ENCODE measurements at regions not wholly inside any gene's neighbourhood (a gene's known extent, or its start where the extent isn't known, plus 50 kb on each side); places are given as distances from the start of the nearest gene placed in this dataset.

DNA sequence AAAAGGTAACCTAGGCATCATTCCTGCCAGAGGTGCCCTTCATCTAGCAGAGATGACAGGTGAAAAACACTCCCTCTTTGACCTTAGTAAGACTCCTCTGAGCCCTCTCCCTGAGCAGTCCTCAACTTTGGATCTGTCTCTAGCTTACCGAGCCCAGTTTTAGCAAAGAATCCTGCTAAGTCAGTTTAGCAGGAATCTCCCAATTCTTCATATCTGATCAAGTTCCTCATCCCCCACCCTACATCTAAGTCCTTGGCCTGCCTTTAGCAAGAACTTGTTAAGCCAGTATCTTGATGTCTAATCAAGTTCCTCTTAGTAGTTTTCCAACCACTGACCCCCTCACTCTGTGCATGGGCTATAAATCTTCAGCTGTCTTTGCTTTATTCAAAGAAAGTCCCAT, 235.6 kb downstream of the OMA1 start:
- no peak overlapping the region for H3K4me3 ChIP-seq
- no peaks in the 10 kb centered on the region for H3K4me1 ChIP-seq
- no peak overlapping the region for H3K27ac ChIP-seq
- intact Hi-C loops (cut with DNase I) = no loop called here
- no peaks in the 10 kb centered on the region for H3K9me3 ChIP-seq
- no peaks in the 10 kb centered on the region for H3K36me3 ChIP-seq
- no peaks in the 10 kb centered on the region for H3K27me3 ChIP-seq
- no peak for TF ChIP-seq POLR2A (IDR thresholded peaks at IDR 0.05)
- TF ChIP-seq POLR2AphosphoS5 (IDR thresholded peaks at IDR 0.05; ENCODE audit: insufficient read depth in 1 of 2, low read depth in 1 of 2) = no peak
- TF ChIP-seq, protein P1, sequence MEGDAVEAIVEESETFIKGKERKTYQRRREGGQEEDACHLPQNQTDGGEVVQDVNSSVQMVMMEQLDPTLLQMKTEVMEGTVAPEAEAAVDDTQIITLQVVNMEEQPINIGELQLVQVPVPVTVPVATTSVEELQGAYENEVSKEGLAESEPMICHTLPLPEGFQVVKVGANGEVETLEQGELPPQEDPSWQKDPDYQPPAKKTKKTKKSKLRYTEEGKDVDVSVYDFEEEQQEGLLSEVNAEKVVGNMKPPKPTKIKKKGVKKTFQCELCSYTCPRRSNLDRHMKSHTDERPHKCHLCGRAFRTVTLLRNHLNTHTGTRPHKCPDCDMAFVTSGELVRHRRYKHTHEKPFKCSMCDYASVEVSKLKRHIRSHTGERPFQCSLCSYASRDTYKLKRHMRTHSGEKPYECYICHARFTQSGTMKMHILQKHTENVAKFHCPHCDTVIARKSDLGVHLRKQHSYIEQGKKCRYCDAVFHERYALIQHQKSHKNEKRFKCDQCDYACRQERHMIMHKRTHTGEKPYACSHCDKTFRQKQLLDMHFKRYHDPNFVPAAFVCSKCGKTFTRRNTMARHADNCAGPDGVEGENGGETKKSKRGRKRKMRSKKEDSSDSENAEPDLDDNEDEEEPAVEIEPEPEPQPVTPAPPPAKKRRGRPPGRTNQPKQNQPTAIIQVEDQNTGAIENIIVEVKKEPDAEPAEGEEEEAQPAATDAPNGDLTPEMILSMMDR (IDR thresholded peaks at IDR 0.05) = no peak
- DNase-seq (ENCODE audit: extremely low spot score in 2 of 2) = no peak

DNA sequence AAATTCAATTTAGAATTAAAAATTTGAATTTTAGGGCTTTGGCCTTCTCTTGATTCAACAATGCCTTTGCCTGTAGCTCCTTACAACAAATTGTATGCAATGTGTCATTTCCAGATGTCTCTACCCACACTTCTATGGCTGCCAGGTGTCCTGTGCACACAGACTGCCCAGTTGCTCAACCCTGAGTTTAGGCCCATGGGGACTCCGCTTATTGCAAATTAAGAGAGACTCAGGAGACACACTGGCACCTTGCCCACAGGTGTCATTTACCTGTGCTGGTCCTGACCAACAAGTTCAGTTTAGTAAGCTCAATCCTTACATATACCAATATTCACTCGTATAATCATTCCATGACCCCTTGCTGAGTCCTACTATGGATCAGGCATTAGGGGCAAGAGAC, 236.1 kb downstream of the OMA1 start:
- no peaks in the 10 kb centered on the region for H3K4me1 ChIP-seq
- H3K9me3 ChIP-seq = no peaks in the 10 kb centered on the region
- TF ChIP-seq, protein P1 (IDR thresholded peaks at IDR 0.05) = no peak
- TF ChIP-seq POLR2AphosphoS5 (IDR thresholded peaks at IDR 0.05; ENCODE audit: insufficient read depth in 1 of 2, low read depth in 1 of 2) = no peak
- TF ChIP-seq POLR2A (IDR thresholded peaks at IDR 0.05) = no peak
- no peak overlapping the region for H3K27ac ChIP-seq
- intact Hi-C loops (cut with DNase I) = no loop called here
- no peak overlapping the region for H3K4me3 ChIP-seq
- no peaks in the 10 kb centered on the region for H3K36me3 ChIP-seq
- DNase-seq (ENCODE audit: extremely low spot score in 2 of 2) = no peak
- H3K27me3 ChIP-seq = no peaks in the 10 kb centered on the region

DNA sequence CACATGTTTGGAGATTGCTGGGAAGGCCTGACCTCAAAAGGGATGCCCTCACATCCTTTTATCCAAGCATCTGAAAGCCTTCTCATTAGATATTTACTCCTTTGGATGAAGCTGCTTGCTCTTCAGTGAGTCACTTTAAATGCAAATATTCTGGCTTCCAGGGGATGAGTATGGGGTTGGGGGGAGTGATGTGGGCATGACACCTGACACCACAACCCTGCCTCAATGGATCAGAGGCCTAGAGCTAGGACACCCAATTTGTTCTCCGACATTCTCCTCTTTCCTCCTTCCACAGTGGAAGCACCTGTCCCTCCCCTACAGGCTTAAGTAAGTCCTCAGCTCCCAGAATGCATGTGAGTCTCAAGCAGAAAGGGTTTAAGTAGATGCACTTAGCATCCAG, 238.3 kb downstream of the OMA1 start:
- TF ChIP-seq POLR2A (IDR thresholded peaks at IDR 0.05) = no peak
- TF ChIP-seq POLR2AphosphoS5 (IDR thresholded peaks at IDR 0.05; ENCODE audit: insufficient read depth in 1 of 2, low read depth in 1 of 2) = no peak
- intact Hi-C loops (cut with DNase I) = no loop called here

DNA sequence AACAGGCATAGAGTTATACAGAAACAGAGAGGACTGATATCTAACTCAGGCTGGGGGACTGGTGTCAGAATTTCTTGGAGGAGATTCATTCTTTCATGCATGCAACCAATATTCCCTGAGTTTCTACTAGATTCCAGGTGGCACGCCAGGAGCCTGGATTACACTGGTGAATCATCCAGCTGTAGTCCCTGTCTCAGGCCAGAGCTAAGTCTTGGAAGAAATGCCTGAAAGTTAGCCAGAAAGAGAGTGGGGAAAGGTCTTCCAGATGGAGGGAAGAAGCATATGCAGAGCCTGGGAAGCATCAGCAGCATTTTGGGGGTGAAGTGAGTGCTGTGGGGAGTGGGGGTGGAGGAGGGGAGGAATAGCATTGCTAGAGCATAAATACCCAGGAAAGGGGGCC, 239.1 kb downstream of the OMA1 start:
- Histone ChIP-seq H3K27me3 (no peaks in the 10 kb centered on the region), H3K36me3 (no peaks in the 10 kb centered on the region), H3K9me3 (no peaks in the 10 kb centered on the region), H3K27ac (no peak overlapping the region), H3K4me3 (no peak overlapping the region), H3K4me1 (no peaks in the 10 kb centered on the region)
- no peak for TF ChIP-seq POLR2AphosphoS5 (IDR thresholded peaks at IDR 0.05; ENCODE audit: insufficient read depth in 1 of 2, low read depth in 1 of 2)
- TF ChIP-seq, protein P1 (IDR thresholded peaks at IDR 0.05) = no peak
- TF ChIP-seq POLR2A (IDR thresholded peaks at IDR 0.05) = no peak
- no peak for DNase-seq (ENCODE audit: extremely low spot score in 2 of 2)
- intact Hi-C loops (cut with DNase I) = no loop called here

More for the DNA sequence above, 238.3 kb downstream of the OMA1 start:
- H3K27ac ChIP-seq = no peak overlapping the region
- no peak overlapping the region for H3K4me3 ChIP-seq
- no peaks in the 10 kb centered on the region for H3K36me3 ChIP-seq
- no peaks in the 10 kb centered on the region for H3K27me3 ChIP-seq
- DNase-seq (ENCODE audit: extremely low spot score in 2 of 2) = no peak
- H3K4me1 ChIP-seq = no peaks in the 10 kb centered on the region
- H3K9me3 ChIP-seq = no peaks in the 10 kb centered on the region

DNA sequence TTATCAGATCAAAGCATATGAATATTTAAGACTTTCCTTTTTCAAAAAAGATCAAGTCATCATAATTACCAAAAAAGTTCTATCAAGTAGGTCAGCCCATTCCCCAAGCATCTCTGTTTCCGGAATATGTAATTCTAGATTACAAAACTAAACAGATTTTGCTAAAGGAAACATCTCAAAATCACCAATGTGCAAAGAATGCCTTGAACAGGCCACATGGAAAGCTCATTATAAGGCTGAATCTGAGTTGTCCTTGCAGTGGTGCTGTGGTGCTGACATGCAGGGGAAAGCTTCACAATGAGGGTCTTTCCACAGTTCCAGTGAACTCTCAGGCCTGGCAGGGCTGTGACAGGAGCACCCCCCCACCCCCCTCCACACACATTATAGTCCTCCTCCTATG, 240.9 kb downstream of the OMA1 start:
- Histone ChIP-seq H3K4me1 (no peaks in the 10 kb centered on the region), H3K4me3 (no peak overlapping the region), H3K36me3 (no peaks in the 10 kb centered on the region), H3K27ac (no peak overlapping the region), H3K9me3 (no peaks in the 10 kb centered on the region), H3K27me3 (no peaks in the 10 kb centered on the region)
- intact Hi-C loops (cut with DNase I) = no loop called here
- no peak for DNase-seq (ENCODE audit: extremely low spot score in 2 of 2)
- TF ChIP-seq POLR2A (IDR thresholded peaks at IDR 0.05) (no peak), POLR2AphosphoS5 (IDR thresholded peaks at IDR 0.05; ENCODE audit: insufficient read depth in 1 of 2, low read depth in 1 of 2) (no peak)
- TF ChIP-seq, protein P1 (IDR thresholded peaks at IDR 0.05) = no peak

Measured in vagina (tissue), 2 donors.